ENCODE measurements at regions not wholly inside any gene's neighbourhood (a gene's known extent, or its start where the extent isn't known, plus 50 kb on each side); places are given as distances from the start of the nearest gene placed in this dataset.

- Mint-ChIP-seq H3K4me1 (ENCODE audit: low read depth) (no peaks in the 10 kb centered on the region), H3K9me3 (ENCODE audit: insufficient read depth) (no peaks in the 10 kb centered on the region), H3K4me3 (no peak overlapping the region), H3K36me3 (ENCODE audit: low read depth) (no peaks in the 10 kb centered on the region), H3K27ac (no peak overlapping the region), H3K27me3 (ENCODE audit: low read depth) (no peaks in the 10 kb centered on the region)
- ChIA-PET CTCF (no interaction called here), POLR2A (no interaction called here)
- DNase-seq = no peak
- no peak for ATAC-seq
These were observed 217.2 kb upstream of the NANOGP8 start for GRCh38 chr15:35302334-35302733.

- no peak for DNase-seq
- Mint-ChIP-seq H3K36me3 (ENCODE audit: low read depth) (no peaks in the 10 kb centered on the region), H3K27me3 (ENCODE audit: low read depth) (no peaks in the 10 kb centered on the region), H3K4me1 (ENCODE audit: low read depth) (no peaks in the 10 kb centered on the region), H3K4me3 (no peak overlapping the region), H3K9me3 (ENCODE audit: insufficient read depth) (no peaks in the 10 kb centered on the region), H3K27ac (no peak overlapping the region)
- no peak for ATAC-seq
- ChIA-PET POLR2A (no interaction called here), CTCF (no interaction called here)
These were observed 216.0 kb upstream of the NANOGP8 start for GRCh38 chr15:35301088-35301487.

- H3K27me3 Mint-ChIP-seq (ENCODE audit: low read depth) = no peaks in the 10 kb centered on the region
- H3K9me3 Mint-ChIP-seq (ENCODE audit: insufficient read depth) = no peaks in the 10 kb centered on the region
- H3K27ac Mint-ChIP-seq = no peak overlapping the region
- DNase-seq (no peak), ATAC-seq (no peak)
- ChIA-PET CTCF (interaction anchor here (1.4 kb wide), 1 partner anchor 10 kb away, joined by 3 read pairs; no protein-coding TSS in a partner anchor), POLR2A (no interaction called here)
- no peaks in the 10 kb centered on the region for H3K36me3 Mint-ChIP-seq (ENCODE audit: low read depth)
- no peak overlapping the region for H3K4me3 Mint-ChIP-seq
- H3K4me1 Mint-ChIP-seq (ENCODE audit: low read depth) = no peaks in the 10 kb centered on the region
These were observed 214.1 kb upstream of the NANOGP8 start for GRCh38 chr15:35299059-35299735.

GRCh38 chr15:35298509-35298908 lies 213.4 kb upstream of the NANOGP8 start:
- Mint-ChIP-seq H3K4me1 (ENCODE audit: low read depth) (no peaks in the 10 kb centered on the region), H3K4me3 (no peak overlapping the region), H3K27ac (no peak overlapping the region), H3K36me3 (ENCODE audit: low read depth) (no peaks in the 10 kb centered on the region), H3K27me3 (ENCODE audit: low read depth) (no peaks in the 10 kb centered on the region), H3K9me3 (ENCODE audit: insufficient read depth) (no peaks in the 10 kb centered on the region)
- DNase-seq = no peak
- no peak for ATAC-seq
- ChIA-PET CTCF (no interaction called here), POLR2A (no interaction called here)

DNA sequence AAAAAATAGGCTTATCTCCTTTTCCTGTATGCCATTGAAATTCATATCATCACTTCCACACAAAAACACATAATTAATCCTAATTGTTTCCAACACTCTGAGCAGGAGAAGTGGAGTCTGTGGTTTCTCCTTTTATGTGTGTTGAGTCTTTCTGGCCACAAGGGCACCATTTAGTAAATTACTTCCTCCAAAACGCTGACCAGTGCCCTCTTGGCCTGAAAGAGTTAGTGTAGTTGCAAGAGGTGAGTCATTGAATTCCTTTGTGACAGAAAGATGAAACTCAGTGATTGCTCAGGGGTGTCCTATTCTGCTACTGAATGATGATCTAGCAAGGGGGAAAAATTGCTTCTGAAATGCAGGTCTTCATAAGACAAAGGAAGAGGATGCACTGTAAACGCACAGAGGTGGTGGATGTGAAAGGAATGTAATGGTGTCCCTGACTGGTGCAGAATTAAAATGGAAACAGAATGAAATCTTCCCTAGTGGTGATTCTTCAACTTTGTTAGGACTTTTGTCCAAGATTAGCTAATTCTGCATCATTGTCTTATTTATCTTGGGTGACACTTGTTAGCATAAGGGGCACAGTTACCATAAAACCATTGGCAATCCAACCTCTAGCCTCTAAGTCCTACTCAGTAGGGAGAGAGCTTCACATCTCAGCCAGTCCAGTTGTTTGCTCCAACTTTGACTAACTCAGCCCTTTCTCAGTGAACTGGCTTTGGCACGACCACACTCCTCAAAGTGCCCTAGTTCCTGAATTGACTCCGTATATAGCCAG lies 208.4 kb upstream of the NANOGP8 start:
- POLR2A ChIA-PET = no interaction called here
- no peaks in the 10 kb centered on the region for H3K27me3 Mint-ChIP-seq (ENCODE audit: low read depth)
- H3K4me3 Mint-ChIP-seq = no peak overlapping the region
- no peak overlapping the region for H3K27ac Mint-ChIP-seq
- H3K36me3 Mint-ChIP-seq (ENCODE audit: low read depth) = no peaks in the 10 kb centered on the region
- H3K9me3 Mint-ChIP-seq (ENCODE audit: insufficient read depth) = no peaks in the 10 kb centered on the region
- CTCF ChIA-PET = interaction anchor here (0.7 kb wide), 1 partner anchor 151 kb away, joined by 3 read pairs; no protein-coding TSS in a partner anchor
- ATAC-seq (no peak), DNase-seq (no peak)
- no peaks in the 10 kb centered on the region for H3K4me1 Mint-ChIP-seq (ENCODE audit: low read depth)

DNA sequence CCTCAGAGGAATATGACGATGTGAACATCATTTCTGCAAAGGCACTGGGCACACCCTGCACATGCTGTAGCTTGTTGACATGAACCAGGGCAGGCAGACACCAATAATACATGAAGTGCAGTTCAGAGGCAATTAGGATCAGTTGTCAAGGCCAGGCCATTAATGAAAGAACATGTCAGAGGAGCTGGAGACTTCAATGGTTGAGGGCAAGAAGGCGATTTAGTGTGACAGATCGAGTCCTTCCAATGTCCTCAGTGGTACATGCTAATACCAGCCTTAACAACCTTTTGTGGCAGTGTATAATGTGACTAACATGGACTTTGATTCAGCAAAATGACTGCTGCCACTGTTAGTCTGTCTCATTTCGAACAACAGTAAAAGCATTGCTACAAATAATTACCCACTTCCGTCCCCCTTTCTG lies 205.2 kb upstream of the NANOGP8 start:
- no peak for DNase-seq
- no peaks in the 10 kb centered on the region for H3K4me1 Mint-ChIP-seq (ENCODE audit: low read depth)
- no peak for ATAC-seq
- no peak overlapping the region for H3K27ac Mint-ChIP-seq
- H3K36me3 Mint-ChIP-seq (ENCODE audit: low read depth) = no peaks in the 10 kb centered on the region
- H3K9me3 Mint-ChIP-seq (ENCODE audit: insufficient read depth) = no peaks in the 10 kb centered on the region
- ChIA-PET POLR2A (no interaction called here), CTCF (interaction anchor here (1.6 to 3.3 kb wide), 2 partner anchors 10 to 154 kb away, joined by 3 to 62 read pairs; no protein-coding TSS in a partner anchor)
- H3K27me3 Mint-ChIP-seq (ENCODE audit: low read depth) = no peaks in the 10 kb centered on the region
- no peak overlapping the region for H3K4me3 Mint-ChIP-seq

DNA sequence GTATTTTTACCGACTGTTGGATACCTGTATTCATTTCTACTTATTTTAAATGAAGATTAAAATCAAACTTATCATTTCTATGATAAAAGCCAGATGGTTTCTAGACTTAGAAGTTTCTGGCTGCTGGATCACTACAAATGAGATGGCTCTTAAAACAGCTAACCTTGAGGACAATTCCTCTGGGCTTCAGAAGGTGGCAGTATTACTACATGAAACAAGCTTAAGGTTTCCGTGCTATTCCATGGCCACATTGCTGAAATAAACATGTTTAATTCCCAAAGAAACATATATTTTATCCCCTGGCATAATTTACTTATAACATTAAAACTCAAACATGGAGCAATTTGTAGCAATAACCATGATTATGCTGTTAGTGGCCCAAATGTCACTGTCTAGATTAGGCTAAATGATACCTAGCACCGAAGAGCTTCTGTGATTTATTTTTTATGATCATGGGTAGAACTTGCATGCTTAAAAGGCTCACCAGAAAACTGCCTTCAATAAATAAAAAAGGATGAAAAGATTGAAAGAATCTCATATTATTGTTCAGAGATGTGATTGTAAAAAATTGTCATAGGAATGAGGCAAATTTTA lies 204.0 kb upstream of the NANOGP8 start:
- Mint-ChIP-seq H3K27me3 (ENCODE audit: low read depth) (no peaks in the 10 kb centered on the region), H3K9me3 (ENCODE audit: insufficient read depth) (no peaks in the 10 kb centered on the region), H3K4me3 (no peak overlapping the region), H3K4me1 (ENCODE audit: low read depth) (no peaks in the 10 kb centered on the region), H3K36me3 (ENCODE audit: low read depth) (no peaks in the 10 kb centered on the region), H3K27ac (no peak overlapping the region)
- ChIA-PET CTCF (interaction anchor here (0.5 to 3.3 kb wide), 8 partner anchors 9 to 155 kb away, joined by 3 to 62 read pairs (median 3); no protein-coding TSS in a partner anchor), POLR2A (no interaction called here)
- ATAC-seq = no peak
- DNase-seq = no peak

DNA sequence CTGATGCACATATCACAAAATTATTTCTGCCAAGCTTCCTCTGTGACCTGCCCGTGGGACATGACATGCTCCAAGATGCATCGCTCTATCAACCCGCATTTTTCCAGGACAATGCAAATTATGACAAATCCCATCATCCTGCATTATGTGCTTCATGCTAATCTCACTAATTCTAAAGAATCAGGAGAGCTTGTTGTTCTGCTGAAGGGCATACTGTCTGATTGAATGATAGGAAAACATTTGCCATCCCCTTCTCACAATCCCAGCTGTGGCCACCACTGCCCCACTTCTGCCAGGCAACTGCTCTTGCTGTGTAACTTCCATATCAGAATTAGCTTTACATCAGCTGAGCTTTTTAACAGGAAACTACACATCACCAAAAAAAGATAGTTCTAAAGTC lies 203.5 kb upstream of the NANOGP8 start:
- POLR2A ChIA-PET = no interaction called here
- no peak overlapping the region for H3K27ac Mint-ChIP-seq
- H3K4me3 Mint-ChIP-seq = no peak overlapping the region
- ATAC-seq (no peak), DNase-seq (no peak)
- H3K4me1 Mint-ChIP-seq (ENCODE audit: low read depth) = no peaks in the 10 kb centered on the region
- H3K9me3 Mint-ChIP-seq (ENCODE audit: insufficient read depth) = no peaks in the 10 kb centered on the region
- CTCF ChIA-PET = interaction anchor here (0.5 to 3.3 kb wide), 7 partner anchors 8 to 156 kb away, joined by 3 to 62 read pairs (median 3); no protein-coding TSS in a partner anchor
- H3K27me3 Mint-ChIP-seq (ENCODE audit: low read depth) = no peaks in the 10 kb centered on the region
- H3K36me3 Mint-ChIP-seq (ENCODE audit: low read depth) = no peaks in the 10 kb centered on the region

GRCh38 chr15:35286721-35287120 lies 201.6 kb upstream of the NANOGP8 start:
- Mint-ChIP-seq H3K4me3 (no peak overlapping the region), H3K36me3 (ENCODE audit: low read depth) (no peaks in the 10 kb centered on the region), H3K9me3 (ENCODE audit: insufficient read depth) (peaks cover under 1% of the 10 kb centered on the region), H3K27ac (no peak overlapping the region), H3K4me1 (ENCODE audit: low read depth) (no peaks in the 10 kb centered on the region), H3K27me3 (ENCODE audit: low read depth) (no peaks in the 10 kb centered on the region)
- DNase-seq (no peak), ATAC-seq (no peak)
- POLR2A ChIA-PET = no interaction called here
- CTCF ChIA-PET = interaction anchor here (3.3 kb wide), 1 partner anchor 158 kb away, joined by 62 read pairs; no protein-coding TSS in a partner anchor

DNA sequence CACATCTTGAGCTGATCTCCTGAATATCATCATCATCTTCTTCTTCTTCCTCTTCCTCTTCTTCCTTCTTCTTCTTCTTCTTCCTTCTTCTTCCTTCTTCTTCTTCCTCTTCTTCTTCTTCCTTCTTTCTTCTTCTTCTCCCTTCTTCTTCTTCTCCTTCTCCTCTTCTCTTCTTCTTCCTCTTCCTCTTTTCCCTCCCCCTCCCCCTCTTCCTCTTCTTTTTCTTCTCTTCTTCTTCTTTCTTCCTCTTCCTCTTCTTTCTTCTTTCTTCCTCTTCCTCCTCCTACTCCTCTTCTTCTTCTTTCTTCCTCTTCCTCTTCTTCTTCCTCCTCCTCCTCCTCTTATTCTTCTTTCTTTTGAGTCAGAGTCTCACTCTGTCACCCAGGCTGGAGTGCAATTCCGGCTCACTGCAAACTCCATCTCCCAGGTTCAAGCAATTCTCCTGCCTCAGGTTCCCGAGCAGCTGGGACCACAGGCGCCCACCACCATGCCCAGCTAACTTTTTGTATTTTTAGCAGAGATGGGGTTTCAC lies 197.9 kb upstream of the NANOGP8 start:
- H3K27ac Mint-ChIP-seq = no peak overlapping the region
- no peak overlapping the region for H3K4me3 Mint-ChIP-seq
- ChIA-PET CTCF (no interaction called here), POLR2A (no interaction called here)
- no peaks in the 10 kb centered on the region for H3K36me3 Mint-ChIP-seq (ENCODE audit: low read depth)
- no peaks in the 10 kb centered on the region for H3K4me1 Mint-ChIP-seq (ENCODE audit: low read depth)
- no peak for ATAC-seq
- H3K27me3 Mint-ChIP-seq (ENCODE audit: low read depth) = no peaks in the 10 kb centered on the region
- H3K9me3 Mint-ChIP-seq (ENCODE audit: insufficient read depth) = peaks cover 3% of the 10 kb centered on the region
- DNase-seq = no peak

GRCh38 chr15:35281515-35281914 lies 196.4 kb upstream of the NANOGP8 start:
- H3K4me3 Mint-ChIP-seq = no peak overlapping the region
- CTCF ChIA-PET = interaction anchor here (1.2 kb wide), 1 partner anchor 163 kb away, joined by 4 read pairs; no protein-coding TSS in a partner anchor
- DNase-seq (no peak), ATAC-seq (no peak)
- H3K36me3 Mint-ChIP-seq (ENCODE audit: low read depth) = no peaks in the 10 kb centered on the region
- POLR2A ChIA-PET = no interaction called here
- H3K4me1 Mint-ChIP-seq (ENCODE audit: low read depth) = no peaks in the 10 kb centered on the region
- no peaks in the 10 kb centered on the region for H3K27me3 Mint-ChIP-seq (ENCODE audit: low read depth)
- H3K27ac Mint-ChIP-seq = no peak overlapping the region
- H3K9me3 Mint-ChIP-seq (ENCODE audit: insufficient read depth) = peaks cover 8% of the 10 kb centered on the region

DNA sequence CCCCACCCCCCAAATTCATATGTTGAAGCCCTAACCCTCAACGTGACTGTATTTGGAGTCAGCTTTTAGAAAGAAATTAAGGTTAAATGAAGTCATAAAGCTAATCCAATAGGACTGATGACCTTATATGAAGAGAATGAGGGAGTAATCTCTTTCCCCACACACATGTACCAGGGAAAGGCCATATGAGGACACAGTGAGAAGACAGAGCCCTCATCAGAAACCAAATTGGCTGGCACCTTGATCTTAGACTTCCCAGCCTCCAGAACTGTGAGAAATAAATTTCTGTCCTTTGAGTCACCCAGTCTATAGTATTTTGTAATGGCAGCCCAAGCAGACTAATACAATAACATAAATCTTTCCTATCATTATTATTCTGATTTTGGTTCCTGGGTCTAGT lies 194.7 kb upstream of the NANOGP8 start:
- DNase-seq = no peak
- Mint-ChIP-seq H3K4me1 (ENCODE audit: low read depth) (no peaks in the 10 kb centered on the region), H3K9me3 (ENCODE audit: insufficient read depth) (peaks cover 8% of the 10 kb centered on the region), H3K27ac (no peak overlapping the region), H3K27me3 (ENCODE audit: low read depth) (no peaks in the 10 kb centered on the region), H3K36me3 (ENCODE audit: low read depth) (no peaks in the 10 kb centered on the region), H3K4me3 (no peak overlapping the region)
- ATAC-seq = no peak
- ChIA-PET CTCF (interaction anchor here (1.1 kb wide), 1 partner anchor 9 kb away, joined by 3 read pairs; no protein-coding TSS in a partner anchor), POLR2A (no interaction called here)

Measured in activated CD8-positive, alpha-beta T cell treated with anti-CD3 and anti-CD28 coated beads, Interleukin-2, amount 10 ng/mL, durations not matched to agents 7 days and 5 days (primary cell).